Brain microvascular endothelial cell (primary cell): ENCODE measurements at regions not wholly inside any gene's neighbourhood (a gene's known extent, or its start where the extent isn't known, plus 50 kb on each side); places are given as distances from the start of the nearest gene placed in this dataset.

Source experiments
- DNase-seq: peaks from one replicate; pipeline ENCODE4 v3.0.0-alpha.2; 2020
- H3K27ac ChIP-seq: fragments of 250-450 bp; sonication (Bioruptor Pico); 2 replicates; pipeline ENCODE4 v1.5.1; 2020; ENCODE audit warnings: mild to moderate bottlenecking, moderate library complexity
- H3K27me3 ChIP-seq: fragments of 250-450 bp; sonication (Bioruptor Pico); replicated peaks from 2 replicates; pipeline ENCODE4 v1.5.1; 2020; ENCODE audit warnings: mild to moderate bottlenecking
- H3K36me3 ChIP-seq: fragments of 250-450 bp; sonication (Bioruptor Pico); replicated peaks from 2 replicates; pipeline ENCODE4 v1.5.1; 2020; ENCODE audit warnings: mild to moderate bottlenecking
- H3K4me3 ChIP-seq: 2 replicates; pipeline ENCODE4 v1.5.1; 2011; ENCODE audit warnings: low read depth, mild to moderate bottlenecking, control low read depth, low read length, moderate library complexity
- CTCF ChIP-seq: IDR thresholded peaks from 2 replicates; pipeline ENCODE4 v1.5.1; 2011; ENCODE audit warnings: low read depth, mild to moderate bottlenecking, moderate library complexity, low read length, control low read depth, inconsistent platforms; ENCODE audit errors: missing control alignments
- in situ Hi-C: cut with HindIII; loops from 2 replicates; pipeline ENCODE4 v1.10.0; 2017; ENCODE audit warnings: low sequenced_read_pairs, low pct_ligation_motif_present

GRCh38 chr2:196330645-196331044 is 159.3 kb upstream of the STK17B start:
- Histone ChIP-seq H3K36me3 (no peaks in the 10 kb centered on the region), H3K27me3 (no peaks in the 10 kb centered on the region), H3K4me3 (no peak overlapping the region), H3K27ac (no peak overlapping the region)
- TF ChIP-seq CTCF = no peak
- in situ Hi-C loops = no loop called here
- no peak for DNase-seq

GRCh38 chr2:196331143-196331542 is 159.8 kb upstream of the STK17B start:
- H3K4me3 ChIP-seq = no peak overlapping the region
- no peak for TF ChIP-seq CTCF
- in situ Hi-C loops = no loop called here

GRCh38 chr2:196331851-196332250 is 160.5 kb upstream of the STK17B start:
- Histone ChIP-seq H3K36me3 (no peaks in the 10 kb centered on the region), H3K4me3 (no peak overlapping the region), H3K27ac (peak overlapping the region; percentile 32), H3K27me3 (no peaks in the 10 kb centered on the region)
- no peak for TF ChIP-seq CTCF
- DNase-seq = no peak
- in situ Hi-C loops = no loop called here

More at GRCh38 chr2:196331143-196331542, 159.8 kb upstream of the STK17B start:
- Histone ChIP-seq H3K27me3 (no peaks in the 10 kb centered on the region), H3K27ac (peak overlapping the region; percentile 32), H3K36me3 (no peaks in the 10 kb centered on the region)
- peak; percentile 77 for DNase-seq

DNA sequence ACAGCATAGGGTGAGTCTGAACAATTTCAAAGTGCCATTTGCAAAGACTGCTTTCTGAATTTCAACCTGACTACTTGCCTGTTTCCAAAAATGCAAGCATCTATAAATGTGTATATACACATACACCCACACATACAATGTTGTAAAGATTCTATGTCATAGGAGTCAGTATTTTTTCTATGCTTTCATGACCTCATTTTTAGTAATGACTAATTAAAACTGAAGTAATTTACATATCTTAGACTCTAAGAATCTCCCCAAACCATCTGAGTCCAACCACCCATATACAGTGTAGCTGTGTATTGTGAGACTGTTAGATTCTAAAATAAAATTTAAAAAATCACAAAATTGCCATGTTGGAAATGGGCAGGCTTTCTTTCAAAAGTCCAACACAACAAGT is 162.0 kb upstream of the STK17B start:
- TF ChIP-seq CTCF = no peak
- Histone ChIP-seq H3K4me3 (no peak overlapping the region), H3K27me3 (no peaks in the 10 kb centered on the region), H3K27ac (no peak overlapping the region), H3K36me3 (no peaks in the 10 kb centered on the region)
- DNase-seq = no peak
- in situ Hi-C loops = no loop called here

GRCh38 chr2:196334710-196335109 is 163.3 kb upstream of the STK17B start:
- in situ Hi-C loops = no loop called here
- Histone ChIP-seq H3K4me3 (no peak overlapping the region), H3K27ac (peak overlapping the region; percentile 75), H3K27me3 (no peaks in the 10 kb centered on the region), H3K36me3 (no peaks in the 10 kb centered on the region)
- no peak for TF ChIP-seq CTCF
- DNase-seq = peak; percentile 84

- Histone ChIP-seq H3K4me3 (no peak overlapping the region), H3K27ac (peak overlapping the region; percentile 75), H3K27me3 (no peaks in the 10 kb centered on the region), H3K36me3 (no peaks in the 10 kb centered on the region)
- DNase-seq = peak; percentile 82
- in situ Hi-C loops = no loop called here
- TF ChIP-seq CTCF = no peak
These were observed 163.8 kb upstream of the STK17B start for GRCh38 chr2:196335221-196335634.
